ENCODE measurements at regions not wholly inside any gene's neighbourhood (a gene's known extent, or its start where the extent isn't known, plus 50 kb on each side); places are given as distances from the start of the nearest gene placed in this dataset.
"Not testable (repeated sequence)": the region's sequence is repeated elsewhere in the genome, so short reads cannot be mapped to it uniquely, and the experiment has no call there.

DNA sequence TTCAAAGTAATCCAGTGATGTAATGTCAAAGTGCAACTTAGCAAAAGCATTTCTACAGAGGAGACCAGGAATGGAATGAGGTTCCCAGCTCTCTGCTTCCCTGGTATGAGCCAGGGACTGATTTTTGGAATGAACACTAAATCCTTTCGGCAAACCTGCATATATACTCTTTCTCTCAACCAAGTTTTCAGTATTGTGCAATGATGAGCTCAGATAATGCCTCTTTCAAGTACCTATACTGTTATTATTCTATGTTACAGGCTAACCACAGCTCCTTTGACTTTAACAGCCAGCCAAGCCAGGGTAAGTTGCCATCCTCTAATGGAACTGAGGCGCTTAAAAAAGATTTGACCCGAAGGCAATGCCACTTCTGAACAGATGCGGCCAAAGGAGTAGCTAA lies 104.9 kb upstream of the FSCB start:
- H3K27me3 ChIP-seq (replicated peaks; ENCODE audit: control insufficient read depth, insufficient read depth, low read length) = no peaks in the 10 kb centered on the region
- H3K9me3 ChIP-seq (ENCODE audit: control insufficient read depth, low read length) = no peaks in the 10 kb centered on the region
- no peak for DNase-seq (ENCODE audit: low read depth)

GRCh38 chr14:44609876-44610510 lies 102.9 kb upstream of the FSCB start:
- Histone ChIP-seq H3K36me3 (ENCODE audit: control insufficient read depth, insufficient read depth, low read length, severe bottlenecking) (no peaks in the 10 kb centered on the region), H3K4me3 (ENCODE audit: low read length) (no peak overlapping the region)

More for the DNA sequence above, 104.9 kb upstream of the FSCB start:
- H3K36me3 ChIP-seq (ENCODE audit: control insufficient read depth, insufficient read depth, low read length, severe bottlenecking) = no peaks in the 10 kb centered on the region
- no peak overlapping the region for H3K9ac ChIP-seq (ENCODE audit: low read length)
- no peaks in the 10 kb centered on the region for H3K4me1 ChIP-seq (ENCODE audit: control insufficient read depth, insufficient read depth, low read length)
- no peak overlapping the region for H3K4me3 ChIP-seq (ENCODE audit: low read length)

DNA sequence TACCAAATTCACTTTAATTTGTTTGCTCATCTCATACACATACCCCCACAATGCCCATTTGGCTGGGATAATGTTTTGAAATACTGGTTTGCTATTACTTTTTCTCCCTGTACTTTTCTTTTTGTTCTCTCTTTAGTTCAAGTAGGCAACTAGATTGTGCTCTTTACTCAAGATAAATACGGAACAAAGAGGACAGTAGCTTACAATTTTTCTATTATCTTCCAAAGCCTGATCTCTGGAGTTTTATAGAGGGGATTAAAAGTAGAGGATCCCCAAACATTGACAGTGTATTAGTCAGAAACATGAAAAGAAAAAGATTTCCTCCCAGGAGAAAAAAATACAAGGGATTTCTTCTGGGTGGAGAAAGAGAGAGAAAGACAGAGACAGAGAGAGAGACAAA lies 102.1 kb upstream of the FSCB start:
- Histone ChIP-seq H3K36me3 (ENCODE audit: control insufficient read depth, insufficient read depth, low read length, severe bottlenecking) (no peaks in the 10 kb centered on the region), H3K9me3 (ENCODE audit: control insufficient read depth, low read length) (no peaks in the 10 kb centered on the region), H3K27me3 (replicated peaks; ENCODE audit: control insufficient read depth, insufficient read depth, low read length) (no peaks in the 10 kb centered on the region), H3K4me3 (ENCODE audit: low read length) (no peak overlapping the region), H3K9ac (ENCODE audit: low read length) (no peak overlapping the region), H3K4me1 (ENCODE audit: control insufficient read depth, insufficient read depth, low read length) (no peaks in the 10 kb centered on the region)
- no peak for DNase-seq (ENCODE audit: low read depth)

More at GRCh38 chr14:44609876-44610510, 102.9 kb upstream of the FSCB start:
- DNase-seq (ENCODE audit: low read depth) = no peak
- Histone ChIP-seq H3K9ac (ENCODE audit: low read length) (no peak overlapping the region), H3K4me1 (ENCODE audit: control insufficient read depth, insufficient read depth, low read length) (no peaks in the 10 kb centered on the region), H3K9me3 (ENCODE audit: control insufficient read depth, low read length) (no peaks in the 10 kb centered on the region), H3K27me3 (replicated peaks; ENCODE audit: control insufficient read depth, insufficient read depth, low read length) (no peaks in the 10 kb centered on the region)

GRCh38 chr14:44607701-44608100 lies 100.6 kb upstream of the FSCB start:
- H3K27me3 ChIP-seq (replicated peaks; ENCODE audit: control insufficient read depth, insufficient read depth, low read length) = no peaks in the 10 kb centered on the region
- no peak overlapping the region for H3K4me3 ChIP-seq (ENCODE audit: low read length)
- H3K9me3 ChIP-seq (ENCODE audit: control insufficient read depth, low read length) = no peaks in the 10 kb centered on the region
- no peaks in the 10 kb centered on the region for H3K36me3 ChIP-seq (ENCODE audit: control insufficient read depth, insufficient read depth, low read length, severe bottlenecking)
- no peaks in the 10 kb centered on the region for H3K4me1 ChIP-seq (ENCODE audit: control insufficient read depth, insufficient read depth, low read length)
- no peak overlapping the region for H3K9ac ChIP-seq (ENCODE audit: low read length)
- DNase-seq (ENCODE audit: low read depth) = no peak

DNA sequence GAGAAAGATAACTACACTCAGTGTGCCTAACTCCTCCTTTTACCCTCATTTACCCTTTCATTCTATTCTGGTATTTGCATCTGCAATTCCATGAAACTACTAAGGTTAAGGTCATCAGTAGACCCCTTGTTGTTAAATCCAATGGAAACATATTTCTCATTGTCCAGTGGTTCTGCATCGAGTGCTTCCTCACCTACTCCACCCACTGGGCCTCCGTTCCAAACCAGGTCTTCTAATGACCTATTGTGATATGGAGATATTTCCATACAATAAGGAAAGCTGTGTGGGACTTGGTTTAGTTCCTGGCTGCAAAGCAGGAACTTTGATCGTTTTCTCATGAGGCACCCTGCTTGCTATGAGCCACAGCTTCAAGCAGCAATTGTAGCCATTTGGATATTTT lies 99.5 kb upstream of the FSCB start:
- DNase-seq (ENCODE audit: low read depth) = no peak
- no peak overlapping the region for H3K4me3 ChIP-seq (ENCODE audit: low read length)
- no peak overlapping the region for H3K9ac ChIP-seq (ENCODE audit: low read length)
- H3K4me1 ChIP-seq (ENCODE audit: control insufficient read depth, insufficient read depth, low read length) = no peaks in the 10 kb centered on the region
- no peaks in the 10 kb centered on the region for H3K27me3 ChIP-seq (replicated peaks; ENCODE audit: control insufficient read depth, insufficient read depth, low read length)
- H3K9me3 ChIP-seq (ENCODE audit: control insufficient read depth, low read length) = no peaks in the 10 kb centered on the region
- no peaks in the 10 kb centered on the region for H3K36me3 ChIP-seq (ENCODE audit: control insufficient read depth, insufficient read depth, low read length, severe bottlenecking)

DNA sequence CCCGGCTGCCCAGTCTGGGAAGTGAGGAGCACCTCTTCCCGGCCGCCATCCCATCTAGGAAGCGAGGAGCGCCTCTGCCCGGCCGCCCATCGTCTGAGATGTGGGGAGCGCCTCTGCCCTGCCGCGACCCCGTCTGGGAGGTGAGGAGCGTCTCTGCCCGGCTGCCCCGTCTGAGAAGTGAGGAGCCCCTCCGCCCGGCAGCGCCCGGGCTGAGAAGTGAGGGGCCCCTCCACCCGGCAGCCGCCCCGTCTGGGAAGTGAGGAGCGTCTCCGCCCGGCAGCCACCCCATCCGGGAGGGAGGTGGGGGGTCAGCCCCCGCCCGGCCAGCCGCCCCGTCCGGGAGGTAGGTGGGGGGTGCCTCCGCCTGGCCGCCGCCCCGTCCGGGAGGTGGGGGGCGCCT lies 94.2 kb upstream of the FSCB start:
- not testable (repeated sequence) for H3K27me3 ChIP-seq (replicated peaks; ENCODE audit: control insufficient read depth, insufficient read depth, low read length); H3K9me3 ChIP-seq (ENCODE audit: control insufficient read depth, low read length); H3K36me3 ChIP-seq (ENCODE audit: control insufficient read depth, insufficient read depth, low read length, severe bottlenecking); H3K9ac ChIP-seq (ENCODE audit: low read length); H3K4me1 ChIP-seq (ENCODE audit: control insufficient read depth, insufficient read depth, low read length); DNase-seq (ENCODE audit: low read depth); H3K4me3 ChIP-seq (ENCODE audit: low read length)

DNA sequence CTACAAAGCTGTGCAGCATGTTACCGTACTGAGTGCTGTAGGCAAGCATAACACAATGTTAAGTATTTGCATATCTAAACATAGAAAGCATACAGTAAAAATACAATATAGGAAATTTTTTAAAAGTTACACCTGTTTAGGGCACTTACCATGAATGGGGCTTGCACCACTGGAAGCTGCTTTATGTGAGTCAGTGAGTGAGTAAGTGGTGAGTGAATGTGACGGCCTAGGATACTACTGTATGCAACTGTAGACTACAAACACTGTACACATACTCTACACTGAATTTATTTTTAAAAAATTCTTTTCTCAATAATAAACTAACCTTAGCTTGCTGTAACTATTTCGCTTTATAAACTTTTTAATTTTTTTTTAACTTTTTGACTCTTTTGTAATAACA lies 82.1 kb upstream of the FSCB start:
- no peak overlapping the region for H3K4me3 ChIP-seq (ENCODE audit: low read length)
- no peaks in the 10 kb centered on the region for H3K9me3 ChIP-seq (ENCODE audit: control insufficient read depth, low read length)
- no peak overlapping the region for H3K9ac ChIP-seq (ENCODE audit: low read length)
- no peak for DNase-seq (ENCODE audit: low read depth)
- H3K36me3 ChIP-seq (ENCODE audit: control insufficient read depth, insufficient read depth, low read length, severe bottlenecking) = no peaks in the 10 kb centered on the region
- H3K27me3 ChIP-seq (replicated peaks; ENCODE audit: control insufficient read depth, insufficient read depth, low read length) = no peaks in the 10 kb centered on the region
- no peaks in the 10 kb centered on the region for H3K4me1 ChIP-seq (ENCODE audit: control insufficient read depth, insufficient read depth, low read length)

DNA sequence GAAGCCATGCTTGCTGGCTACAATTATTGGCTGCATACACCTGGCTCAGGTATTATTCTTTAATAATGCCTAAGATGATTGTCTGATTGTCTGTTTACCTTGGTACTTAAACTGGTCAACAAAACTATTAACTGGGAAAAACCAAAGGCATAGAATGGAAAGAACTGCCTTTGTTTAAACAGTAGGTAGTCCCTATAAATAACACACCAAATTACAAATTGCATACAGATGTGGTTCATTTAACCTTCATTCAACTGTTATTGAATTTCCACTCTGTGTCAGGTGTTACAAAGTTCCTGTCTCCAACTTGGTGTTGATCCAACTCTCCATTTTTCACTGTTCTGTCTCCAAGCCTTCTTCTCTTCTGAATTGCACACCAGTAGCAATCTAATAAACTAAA lies 79.8 kb upstream of the FSCB start:
- Histone ChIP-seq H3K4me1 (ENCODE audit: control insufficient read depth, insufficient read depth, low read length) (no peaks in the 10 kb centered on the region), H3K9ac (ENCODE audit: low read length) (no peak overlapping the region), H3K36me3 (ENCODE audit: control insufficient read depth, insufficient read depth, low read length, severe bottlenecking) (no peaks in the 10 kb centered on the region), H3K9me3 (ENCODE audit: control insufficient read depth, low read length) (no peaks in the 10 kb centered on the region), H3K4me3 (ENCODE audit: low read length) (no peak overlapping the region), H3K27me3 (replicated peaks; ENCODE audit: control insufficient read depth, insufficient read depth, low read length) (no peaks in the 10 kb centered on the region)
- no peak for DNase-seq (ENCODE audit: low read depth)

- Histone ChIP-seq H3K36me3 (ENCODE audit: control insufficient read depth, insufficient read depth, low read length, severe bottlenecking) (no peaks in the 10 kb centered on the region), H3K9me3 (ENCODE audit: control insufficient read depth, low read length) (peaks cover 10% of the 10 kb centered on the region), H3K27me3 (replicated peaks; ENCODE audit: control insufficient read depth, insufficient read depth, low read length) (no peaks in the 10 kb centered on the region), H3K4me1 (ENCODE audit: control insufficient read depth, insufficient read depth, low read length) (no peaks in the 10 kb centered on the region), H3K9ac (ENCODE audit: low read length) (no peak overlapping the region), H3K4me3 (ENCODE audit: low read length) (no peak overlapping the region)
- DNase-seq (ENCODE audit: low read depth) = no peak
These were observed 69.3 kb upstream of the FSCB start for GRCh38 chr14:44576356-44576755.

DNA sequence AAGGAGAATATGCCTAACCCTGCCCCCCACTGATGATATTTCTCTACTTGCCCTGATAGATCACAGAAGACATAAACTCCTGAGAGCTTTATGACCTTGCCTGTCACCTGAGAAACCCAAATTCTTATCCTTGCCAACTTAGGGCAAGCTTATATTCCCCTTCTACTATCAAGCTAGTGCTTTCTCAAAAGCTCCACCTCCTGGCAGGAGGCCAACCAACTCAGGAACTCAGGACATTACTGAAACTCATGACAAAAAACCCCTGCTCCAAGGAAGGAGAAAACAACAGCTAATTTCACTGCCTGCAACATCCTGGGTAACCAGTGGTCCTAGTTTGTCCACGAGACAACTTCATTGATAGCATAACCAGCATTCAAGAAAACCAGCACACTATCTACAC lies 60.9 kb upstream of the FSCB start:
- H3K36me3 ChIP-seq (ENCODE audit: control insufficient read depth, insufficient read depth, low read length, severe bottlenecking) = no peaks in the 10 kb centered on the region
- DNase-seq (ENCODE audit: low read depth) = no peak
- peaks cover 11% of the 10 kb centered on the region for H3K9me3 ChIP-seq (ENCODE audit: control insufficient read depth, low read length)
- no peak overlapping the region for H3K4me3 ChIP-seq (ENCODE audit: low read length)
- no peaks in the 10 kb centered on the region for H3K27me3 ChIP-seq (replicated peaks; ENCODE audit: control insufficient read depth, insufficient read depth, low read length)
- H3K4me1 ChIP-seq (ENCODE audit: control insufficient read depth, insufficient read depth, low read length) = peaks cover 9% of the 10 kb centered on the region
- H3K9ac ChIP-seq (ENCODE audit: low read length) = no peak overlapping the region

GRCh38 chr14:44565968-44566367 lies 58.9 kb upstream of the FSCB start:
- Histone ChIP-seq H3K9me3 (ENCODE audit: control insufficient read depth, low read length) (peaks cover 11% of the 10 kb centered on the region), H3K9ac (ENCODE audit: low read length) (no peak overlapping the region), H3K27me3 (replicated peaks; ENCODE audit: control insufficient read depth, insufficient read depth, low read length) (no peaks in the 10 kb centered on the region), H3K4me3 (ENCODE audit: low read length) (no peak overlapping the region), H3K36me3 (ENCODE audit: control insufficient read depth, insufficient read depth, low read length, severe bottlenecking) (no peaks in the 10 kb centered on the region), H3K4me1 (ENCODE audit: control insufficient read depth, insufficient read depth, low read length) (peaks cover 9% of the 10 kb centered on the region)
- no peak for DNase-seq (ENCODE audit: low read depth)

DNA sequence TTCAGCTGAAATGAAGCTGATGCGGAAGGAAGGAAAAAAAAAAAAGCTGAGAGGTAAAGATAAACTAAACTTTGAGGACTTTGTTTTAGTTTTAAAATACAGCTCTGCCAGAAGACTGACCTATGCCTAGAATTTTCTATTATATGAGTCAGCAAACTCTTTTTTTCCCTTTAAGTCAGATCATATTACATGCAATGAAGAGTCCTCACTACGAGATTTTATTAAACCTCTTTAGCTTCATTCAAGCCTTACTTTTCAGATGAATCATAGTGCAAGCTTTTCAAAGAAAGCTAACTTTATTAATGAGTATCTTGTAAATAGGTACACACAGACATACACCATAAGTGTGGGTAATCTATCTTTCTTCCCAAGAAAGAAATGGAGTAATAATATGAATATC lies 57.8 kb upstream of the FSCB start:
- H3K27me3 ChIP-seq (replicated peaks; ENCODE audit: control insufficient read depth, insufficient read depth, low read length) = no peaks in the 10 kb centered on the region
- no peak overlapping the region for H3K4me3 ChIP-seq (ENCODE audit: low read length)
- DNase-seq (ENCODE audit: low read depth) = no peak
- no peaks in the 10 kb centered on the region for H3K36me3 ChIP-seq (ENCODE audit: control insufficient read depth, insufficient read depth, low read length, severe bottlenecking)
- peaks cover 9% of the 10 kb centered on the region for H3K4me1 ChIP-seq (ENCODE audit: control insufficient read depth, insufficient read depth, low read length)
- no peak overlapping the region for H3K9ac ChIP-seq (ENCODE audit: low read length)
- H3K9me3 ChIP-seq (ENCODE audit: control insufficient read depth, low read length) = peaks cover 8% of the 10 kb centered on the region
